Upper lobe of left lung (tissue), 6 donors: ENCODE measurements at regions not wholly inside any gene's neighbourhood (a gene's known extent, or its start where the extent isn't known, plus 50 kb on each side); places are given as distances from the start of the nearest gene placed in this dataset.

Experiments used
- ATAC-seq, 2 donors: fragments of 200-7000 bp; cut with Tn5 transposase; one replicate each; pipeline ENCODE4 v1.9.1; 2022; ENCODE audit warnings: mild to moderate bottlenecking in 2 of 2, moderate library complexity in 2 of 2; ENCODE audit not compliant: low FRiP score in 2 of 2
- DNase-seq, 2 donors: peaks; one replicate each; pipeline ENCODE4 v3.0.0-alpha.2; 2019 to 2020
- H3K27ac ChIP-seq, 4 donors: fragments of 200-600 bp; sonication (generic); one replicate each; pipeline ENCODE4 v1.5.1; 2016 to 2019
- H3K27me3 ChIP-seq, 4 donors: fragments of 200-600 bp; sonication (generic); one replicate each; pipeline ENCODE4 v1.5.1; 2017 to 2019
- H3K36me3 ChIP-seq, 4 donors: fragments of 200-600 bp; sonication (generic); one replicate each; pipeline ENCODE4 v1.5.1; 2016 to 2019
- H3K4me1 ChIP-seq, 4 donors: fragments of 200-600 bp; sonication (generic); one replicate each; pipeline ENCODE4 v1.5.1; 2018 to 2019
- H3K4me3 ChIP-seq, 4 donors: fragments of 200-600 bp; sonication (generic); one replicate each; pipeline ENCODE4 v1.5.1; 2017 to 2019; ENCODE audit warnings: mild to moderate bottlenecking in 2 of 4, moderate library complexity in 1 of 4
- H3K9me3 ChIP-seq, 4 donors: fragments of 200-600 bp; sonication (generic); one replicate each; pipeline ENCODE4 v1.5.1; 2018 to 2019
- CTCF ChIP-seq, 6 experiments: fragments of 450-650 bp in 4 of 6; fragments of 200-600 bp in 2 of 6; sonication (generic) in 2 of 6; IDR thresholded peaks; one replicate each; pipeline ENCODE4 v1.5.1; 2016 to 2019; ENCODE audit warnings: antibody characterized with exemption in 6 of 6
- EP300 ChIP-seq, 4 donors: sonication (generic); formaldehyde crosslinking; IDR thresholded peaks; one replicate each; pipeline ENCODE4 v1.5.1; 2017; ENCODE audit warnings: antibody characterized with exemption in 4 of 4, control low read depth in 2 of 4
- POLR2A ChIP-seq, 4 donors: fragments of 450-650 bp; IDR thresholded peaks; one replicate each; pipeline ENCODE4 v1.5.1; 2016 to 2017; ENCODE audit warnings: antibody characterized with exemption in 4 of 4, mild to moderate bottlenecking in 2 of 4
- POLR2AphosphoS5 ChIP-seq, 2 donors: sonication (generic); formaldehyde crosslinking; IDR thresholded peaks; one replicate each; pipeline ENCODE4 v1.5.1; 2017; ENCODE audit warnings: antibody characterized with exemption in 2 of 2
- WGBS, 2 donors: methylation state at CpG; one replicate each; pipeline ENCODE4 v1.1.5; 2017 to 2018; 5-methylcytosine and 5-hydroxymethylcytosine counted together
- donor health status: DM: no; HTN: no; CAD: no; lungs with moderate emphysema.
- donor health status: DM: no; HTN: yes; CAD: no; lungs with severe emphysema.

GRCh38 chr13:46968450-46968849 is 71.6 kb upstream of the HTR2A start:
- ATAC-seq (no peak), DNase-seq (no peak)
- H3K27ac ChIP-seq = no peak overlapping the region
- TF ChIP-seq EP300 (IDR thresholded peaks at IDR 0.05) = no peak
- no peak for TF ChIP-seq POLR2A (IDR thresholded peaks at IDR 0.05)
- TF ChIP-seq CTCF (IDR thresholded peaks at IDR 0.05) = no peak
- TF ChIP-seq POLR2AphosphoS5 (IDR thresholded peaks at IDR 0.05) = no peak
- whole genome bisulfite sequencing, 2 donors = 82 to 88% methylated on average over 2 of the region's 2 CpGs
- H3K9me3 ChIP-seq = no peaks in the 10 kb centered on the region
- H3K4me3 ChIP-seq = no peak overlapping the region
- no peaks in the 10 kb centered on the region for H3K36me3 ChIP-seq
- no peaks in the 10 kb centered on the region for H3K27me3 ChIP-seq
- no peaks in the 10 kb centered on the region for H3K4me1 ChIP-seq

GRCh38 chr13:46964789-46965527 is 68.1 kb upstream of the HTR2A start:
- 46 to 94% methylated on average over 1 to 2 of the region's 2 CpGs for WGBS, 2 donors

GRCh38 chr13:46963904-46964303 is 67.1 kb upstream of the HTR2A start:
- 79 to 87% methylated on average over 4 of the region's 4 CpGs for WGBS, 2 donors
- no peak overlapping the region for H3K4me3 ChIP-seq
- ATAC-seq = peak in 1 of 2 donors; percentile 24
- no peak overlapping the region for H3K27ac ChIP-seq
- no peak for DNase-seq
- no peaks in the 10 kb centered on the region for H3K4me1 ChIP-seq
- no peaks in the 10 kb centered on the region for H3K27me3 ChIP-seq
- H3K36me3 ChIP-seq = no peaks in the 10 kb centered on the region
- TF ChIP-seq POLR2AphosphoS5 (IDR thresholded peaks at IDR 0.05) (no peak), EP300 (IDR thresholded peaks at IDR 0.05) (no peak), POLR2A (IDR thresholded peaks at IDR 0.05) (no peak), CTCF (IDR thresholded peaks at IDR 0.05) (no peak)
- H3K9me3 ChIP-seq = no peaks in the 10 kb centered on the region

More at GRCh38 chr13:46964789-46965527, 68.1 kb upstream of the HTR2A start:
- Histone ChIP-seq H3K9me3 (no peaks in the 10 kb centered on the region), H3K27ac (no peak overlapping the region), H3K4me3 (no peak overlapping the region), H3K4me1 (no peaks in the 10 kb centered on the region), H3K36me3 (no peaks in the 10 kb centered on the region), H3K27me3 (no peaks in the 10 kb centered on the region)
- no peak for ATAC-seq
- no peak for TF ChIP-seq EP300 (IDR thresholded peaks at IDR 0.05)
- no peak for TF ChIP-seq POLR2A (IDR thresholded peaks at IDR 0.05)
- TF ChIP-seq POLR2AphosphoS5 (IDR thresholded peaks at IDR 0.05) = no peak
- no peak for TF ChIP-seq CTCF (IDR thresholded peaks at IDR 0.05)
- no peak for DNase-seq

- Histone ChIP-seq H3K4me3 (no peak overlapping the region), H3K36me3 (no peaks in the 10 kb centered on the region), H3K27me3 (no peaks in the 10 kb centered on the region), H3K4me1 (no peaks in the 10 kb centered on the region), H3K27ac (no peak overlapping the region), H3K9me3 (no peaks in the 10 kb centered on the region)
- TF ChIP-seq POLR2A (IDR thresholded peaks at IDR 0.05) = no peak
- no peak for TF ChIP-seq CTCF (IDR thresholded peaks at IDR 0.05)
- TF ChIP-seq EP300 (IDR thresholded peaks at IDR 0.05) = no peak
- no peak for TF ChIP-seq POLR2AphosphoS5 (IDR thresholded peaks at IDR 0.05)
- no peak for ATAC-seq
- WGBS, 2 donors = 71 to 75% methylated on average over 6 of the region's 6 CpGs
- no peak for DNase-seq
Observed at GRCh38 chr13:46962281-46962941, 65.6 kb upstream of the HTR2A start.
